ENCODE measurements at regions not wholly inside any gene's neighbourhood (a gene's known extent, or its start where the extent isn't known, plus 50 kb on each side); places are given as distances from the start of the nearest gene placed in this dataset.

DNA sequence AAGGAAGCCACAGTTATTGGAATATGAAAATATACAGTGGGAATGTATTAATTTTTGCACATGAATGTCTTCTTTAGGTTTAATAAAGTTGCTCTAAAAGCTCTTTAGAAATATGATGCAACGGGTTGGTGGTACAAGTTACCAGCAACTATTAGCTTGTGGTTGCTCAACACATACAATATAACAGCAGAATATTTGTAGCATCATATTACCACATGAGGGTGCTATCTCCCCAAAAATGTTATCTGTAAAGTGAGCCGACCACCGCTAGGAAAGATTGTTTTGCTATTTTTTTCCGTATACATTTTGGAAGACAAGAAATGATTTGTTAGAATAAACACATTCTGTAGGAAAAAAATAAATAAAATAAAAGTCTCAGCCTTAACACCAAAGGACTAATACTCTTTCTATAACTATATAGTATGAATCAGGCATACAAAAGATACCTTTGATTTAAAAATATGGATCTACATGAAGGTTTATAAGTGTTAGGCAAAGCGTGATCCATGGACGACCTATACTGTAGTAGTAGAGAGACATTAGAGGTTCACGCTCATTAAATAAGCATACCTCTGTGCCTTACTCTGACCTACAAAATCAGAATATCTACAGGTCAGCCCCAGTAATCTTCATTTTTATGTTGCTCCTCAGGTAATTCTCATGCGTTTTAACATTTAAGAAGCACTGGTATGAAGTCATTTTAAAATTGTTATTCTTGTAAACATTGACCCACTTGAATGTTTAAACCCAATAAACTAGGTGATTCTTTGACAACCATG lies 1110.6 kb upstream of the ACVR2A start:
- TF ChIP-seq, protein P1, sequence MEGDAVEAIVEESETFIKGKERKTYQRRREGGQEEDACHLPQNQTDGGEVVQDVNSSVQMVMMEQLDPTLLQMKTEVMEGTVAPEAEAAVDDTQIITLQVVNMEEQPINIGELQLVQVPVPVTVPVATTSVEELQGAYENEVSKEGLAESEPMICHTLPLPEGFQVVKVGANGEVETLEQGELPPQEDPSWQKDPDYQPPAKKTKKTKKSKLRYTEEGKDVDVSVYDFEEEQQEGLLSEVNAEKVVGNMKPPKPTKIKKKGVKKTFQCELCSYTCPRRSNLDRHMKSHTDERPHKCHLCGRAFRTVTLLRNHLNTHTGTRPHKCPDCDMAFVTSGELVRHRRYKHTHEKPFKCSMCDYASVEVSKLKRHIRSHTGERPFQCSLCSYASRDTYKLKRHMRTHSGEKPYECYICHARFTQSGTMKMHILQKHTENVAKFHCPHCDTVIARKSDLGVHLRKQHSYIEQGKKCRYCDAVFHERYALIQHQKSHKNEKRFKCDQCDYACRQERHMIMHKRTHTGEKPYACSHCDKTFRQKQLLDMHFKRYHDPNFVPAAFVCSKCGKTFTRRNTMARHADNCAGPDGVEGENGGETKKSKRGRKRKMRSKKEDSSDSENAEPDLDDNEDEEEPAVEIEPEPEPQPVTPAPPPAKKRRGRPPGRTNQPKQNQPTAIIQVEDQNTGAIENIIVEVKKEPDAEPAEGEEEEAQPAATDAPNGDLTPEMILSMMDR (IDR thresholded peaks at IDR 0.05), result peak in 4 of 6 experiments; percentile 20 to 58 (median 41)
- TF ChIP-seq POLR2A (IDR thresholded peaks at IDR 0.05), result no peak
